ENCODE measurements at regions not wholly inside any gene's neighbourhood (a gene's known extent, or its start where the extent isn't known, plus 50 kb on each side); places are given as distances from the start of the nearest gene placed in this dataset.

- intact Hi-C loops (cut with DNase I), result no loop called here
- no peak for TF ChIP-seq CTCF (IDR thresholded peaks at IDR 0.05)
- no peaks in the 10 kb centered on the region for H3K36me3 ChIP-seq
- DNase-seq (no peak), ATAC-seq (no peak)
- no peak overlapping the region for H3K4me3 ChIP-seq
- H3K9me3 ChIP-seq, result no peaks in the 10 kb centered on the region
- no peaks in the 10 kb centered on the region for H3K4me1 ChIP-seq
- no peaks in the 10 kb centered on the region for H3K27me3 ChIP-seq
- no peak overlapping the region for H3K27ac ChIP-seq
Observed at GRCh38 chr13:99883805-99884204, 87.8 kb downstream of the ZIC5 start.

GRCh38 chr13:99878921-99879610 is 92.5 kb downstream of the ZIC5 start:
- no peak for ATAC-seq
- intact Hi-C loops (cut with DNase I), result no loop called here
- no peak overlapping the region for H3K4me3 ChIP-seq
- no peaks in the 10 kb centered on the region for H3K36me3 ChIP-seq
- no peaks in the 10 kb centered on the region for H3K27me3 ChIP-seq
- no peak for DNase-seq
- H3K27ac ChIP-seq, result no peak overlapping the region
- no peak for TF ChIP-seq CTCF (IDR thresholded peaks at IDR 0.05)
- no peaks in the 10 kb centered on the region for H3K9me3 ChIP-seq
- no peaks in the 10 kb centered on the region for H3K4me1 ChIP-seq

DNA sequence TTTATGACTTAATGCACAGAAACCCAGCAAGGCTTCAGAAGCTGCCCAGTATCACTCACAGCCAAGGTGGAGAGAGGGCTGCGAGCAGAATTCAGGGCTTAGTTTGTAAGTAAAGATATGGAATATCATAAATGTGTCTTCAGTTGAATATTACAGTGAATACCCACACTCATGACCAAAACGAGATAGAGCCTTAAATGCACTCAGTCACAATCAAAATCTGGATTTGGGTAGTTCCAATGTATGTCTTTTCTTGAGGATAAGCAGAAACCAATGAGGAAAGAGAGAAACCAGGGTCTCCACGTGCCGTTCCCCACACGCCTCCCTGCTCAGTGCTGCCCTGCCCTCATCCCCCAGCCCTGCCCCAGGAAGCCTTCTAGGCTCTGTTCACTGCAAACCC is 94.9 kb downstream of the ZIC5 start:
- H3K4me3 ChIP-seq, result no peak overlapping the region
- H3K36me3 ChIP-seq, result no peaks in the 10 kb centered on the region
- no peak for TF ChIP-seq CTCF (IDR thresholded peaks at IDR 0.05)
- DNase-seq (no peak), ATAC-seq (no peak)
- no peaks in the 10 kb centered on the region for H3K27me3 ChIP-seq
- no peaks in the 10 kb centered on the region for H3K9me3 ChIP-seq
- H3K27ac ChIP-seq, result no peak overlapping the region
- no peaks in the 10 kb centered on the region for H3K4me1 ChIP-seq
- intact Hi-C loops (cut with DNase I), result no loop called here

- TF ChIP-seq CTCF (IDR thresholded peaks at IDR 0.05), result no peak
- Histone ChIP-seq H3K27ac (no peak overlapping the region), H3K36me3 (no peaks in the 10 kb centered on the region), H3K27me3 (no peaks in the 10 kb centered on the region), H3K4me1 (no peaks in the 10 kb centered on the region), H3K4me3 (no peak overlapping the region), H3K9me3 (no peaks in the 10 kb centered on the region)
- DNase-seq (no peak), ATAC-seq (no peak)
- intact Hi-C loops (cut with DNase I), result no loop called here
Observed at GRCh38 chr13:99875391-99875790, 96.2 kb downstream of the ZIC5 start.

DNA sequence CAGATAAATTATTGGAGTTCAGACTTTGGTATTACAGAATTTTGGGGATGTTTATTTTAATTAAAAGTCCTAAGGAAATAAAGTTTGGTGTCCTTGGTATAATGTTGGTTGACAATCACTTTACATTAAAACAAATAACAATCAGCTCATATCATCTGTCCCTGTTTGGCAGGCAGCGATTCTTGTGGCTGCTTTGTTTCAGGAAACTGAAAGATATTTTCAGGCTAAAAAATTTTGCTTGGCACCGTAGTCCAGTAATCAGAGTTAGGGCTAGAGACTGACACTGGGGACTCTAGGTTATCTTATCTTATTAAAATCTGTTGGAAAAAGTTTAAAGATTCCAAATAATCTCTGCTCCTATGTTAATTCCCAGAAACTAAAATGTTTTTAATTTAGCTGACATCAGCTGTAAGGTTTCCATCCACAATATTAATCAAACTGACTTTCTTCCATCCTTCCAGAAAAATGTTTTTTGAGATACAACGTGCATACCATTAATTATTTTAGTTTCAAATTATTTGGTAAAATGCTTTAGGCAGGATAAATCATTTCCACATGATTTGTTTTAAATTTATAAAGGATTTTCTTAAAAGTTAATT is 97.6 kb downstream of the ZIC5 start:
- Histone ChIP-seq H3K27me3 (no peaks in the 10 kb centered on the region), H3K27ac (no peak overlapping the region), H3K9me3 (no peaks in the 10 kb centered on the region), H3K36me3 (no peaks in the 10 kb centered on the region), H3K4me3 (no peak overlapping the region), H3K4me1 (no peaks in the 10 kb centered on the region)
- intact Hi-C loops (cut with DNase I), result no loop called here
- DNase-seq, result no peak
- TF ChIP-seq CTCF (IDR thresholded peaks at IDR 0.05), result no peak
- no peak for ATAC-seq

All from left lung (tissue), 4 donors.